ENCODE measurements at regions not wholly inside any gene's neighbourhood (a gene's known extent, or its start where the extent isn't known, plus 50 kb on each side); places are given as distances from the start of the nearest gene placed in this dataset.
A peak's percentile ranks its signal among the peaks of the same experiment; 100 is the strongest.

- DNase-seq (ENCODE audit: low read depth in 4 of 4, low spot score in 3 of 4): no peak
These were observed 102.9 kb upstream of the EPB41L3 start for GRCh38 chr18:5646739-5647138.

- no peak for DNase-seq (ENCODE audit: low read depth in 4 of 4, low spot score in 3 of 4)
These were observed 99.5 kb upstream of the EPB41L3 start for GRCh38 chr18:5643288-5643687.

- DNase-seq (ENCODE audit: low read depth in 4 of 4, low spot score in 3 of 4): no peak
These were observed 97.1 kb upstream of the EPB41L3 start for GRCh38 chr18:5640939-5641338.

GRCh38 chr18:5639131-5639530 is 95.3 kb upstream of the EPB41L3 start:
- DNase-seq (ENCODE audit: low read depth in 4 of 4, low spot score in 3 of 4): no peak

GRCh38 chr18:5632041-5632440 is 88.2 kb upstream of the EPB41L3 start:
- no peak for DNase-seq (ENCODE audit: low read depth in 4 of 4, low spot score in 3 of 4)

GRCh38 chr18:5630900-5631413 is 87.2 kb upstream of the EPB41L3 start:
- DNase-seq (ENCODE audit: low read depth in 4 of 4, low spot score in 3 of 4): no peak

GRCh38 chr18:5630057-5630899 is 86.5 kb upstream of the EPB41L3 start:
- peak in 3 of 4 donors; percentile 53 to 62 (median 53) for DNase-seq (ENCODE audit: low read depth in 4 of 4, low spot score in 3 of 4)

- DNase-seq (ENCODE audit: low read depth in 4 of 4, low spot score in 3 of 4): peak in 1 of 4 donors; percentile 24
These were observed 84.9 kb upstream of the EPB41L3 start for GRCh38 chr18:5628512-5629255.

- DNase-seq (ENCODE audit: low read depth in 4 of 4, low spot score in 3 of 4): peak in 2 of 4 donors; percentile 11 to 18
These were observed 84.1 kb upstream of the EPB41L3 start for GRCh38 chr18:5627776-5628511.

GRCh38 chr18:5626130-5626880 is 82.5 kb upstream of the EPB41L3 start:
- DNase-seq (ENCODE audit: low read depth in 4 of 4, low spot score in 3 of 4): no peak

- DNase-seq (ENCODE audit: low read depth in 4 of 4, low spot score in 3 of 4): no peak
These were observed 81.3 kb upstream of the EPB41L3 start for GRCh38 chr18:5625076-5625475.

GRCh38 chr18:5622905-5623304 is 79.1 kb upstream of the EPB41L3 start:
- DNase-seq (ENCODE audit: low read depth in 4 of 4, low spot score in 3 of 4): no peak

GRCh38 chr18:5620289-5620688 is 76.5 kb upstream of the EPB41L3 start:
- no peak for DNase-seq (ENCODE audit: low read depth in 4 of 4, low spot score in 3 of 4)

GRCh38 chr18:5619376-5619775 is 75.6 kb upstream of the EPB41L3 start:
- no peak for DNase-seq (ENCODE audit: low read depth in 4 of 4, low spot score in 3 of 4)

GRCh38 chr18:5618047-5618688 is 74.4 kb upstream of the EPB41L3 start:
- DNase-seq (ENCODE audit: low read depth in 4 of 4, low spot score in 3 of 4): no peak

GRCh38 chr18:5611221-5611620 is 67.4 kb upstream of the EPB41L3 start:
- DNase-seq (ENCODE audit: low read depth in 4 of 4, low spot score in 3 of 4): no peak

GRCh38 chr18:5608846-5609245 is 65.0 kb upstream of the EPB41L3 start:
- DNase-seq (ENCODE audit: low read depth in 4 of 4, low spot score in 3 of 4): no peak

- DNase-seq (ENCODE audit: low read depth in 4 of 4, low spot score in 3 of 4): no peak
These were observed 63.2 kb upstream of the EPB41L3 start for GRCh38 chr18:5606951-5607350.

GRCh38 chr18:5604778-5605177 is 61.0 kb upstream of the EPB41L3 start:
- no peak for DNase-seq (ENCODE audit: low read depth in 4 of 4, low spot score in 3 of 4)

GRCh38 chr18:5603153-5603552 is 59.4 kb upstream of the EPB41L3 start:
- no peak for DNase-seq (ENCODE audit: low read depth in 4 of 4, low spot score in 3 of 4)
